ENCODE measurements at regions not wholly inside any gene's neighbourhood (a gene's known extent, or its start where the extent isn't known, plus 50 kb on each side); places are given as distances from the start of the nearest gene placed in this dataset.

DNA sequence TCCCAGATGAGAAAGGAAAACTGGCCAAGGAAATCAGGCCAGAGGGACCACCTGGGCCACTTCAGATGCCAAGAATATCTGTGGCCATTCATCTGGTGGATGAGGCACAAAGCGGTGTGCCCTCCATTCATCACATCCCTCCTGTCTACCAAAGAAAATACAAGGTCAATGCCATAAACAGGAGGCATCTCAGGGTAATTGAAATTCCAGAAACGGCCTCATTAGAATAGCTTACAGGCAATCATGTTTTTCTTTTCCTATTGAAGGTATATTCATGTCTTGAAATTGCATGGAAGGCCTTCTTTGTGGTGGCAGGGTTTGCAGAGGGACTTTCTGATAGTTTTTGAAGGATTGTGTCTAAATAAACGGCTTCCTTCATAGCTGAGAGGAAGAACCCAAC is 578.3 kb downstream of the HAO1 start:
- H4K20me1 ChIP-seq (ENCODE audit: insufficient read depth, low read length), result no peaks in the 10 kb centered on the region
- intact Hi-C loops (cut with micrococcal nuclease; ENCODE audit: unreplicated experiment), result no loop called here
- 5% methylated on average over 3 of the region's 3 CpGs for WGBS (ENCODE audit: low lambda C conversion rate)

More for the DNA sequence above, 578.3 kb downstream of the HAO1 start:
- CTCF ChIA-PET (ENCODE audit: low intra/inter-chr PET ratio, low total read pairs), result no interaction called here
- H3K27ac ChIP-seq (ENCODE audit: extremely low read length, insufficient read depth, low read length), result no peak overlapping the region
- ATAC-seq (no peak), FAIRE-seq (no peak), DNase-seq (ENCODE audit: low spot score) (no peak)
- BruUV-seq (replicated peaks), result no TSS peak
- peaks cover 18% of the 10 kb centered on the region; the same call in 1 of the 2 replicates for H3K9me3 ChIP-seq (ENCODE audit: low read length)
- H3K4me2 ChIP-seq (ENCODE audit: low read depth, low read length), result no peak overlapping the region
- TF ChIP-seq ZNF557 (CRISPR knock-in tag; IDR thresholded peaks at IDR 0.05), result no peak
- no peak for TF ChIP-seq HNRNPK (IDR thresholded peaks at IDR 0.05; ENCODE audit: low read depth, low read length, poor library complexity, severe bottlenecking)
- no peak for TF ChIP-seq NFKBIZ (CRISPR knock-in tag; IDR thresholded peaks at IDR 0.05)
- TF ChIP-seq, protein P1, sequence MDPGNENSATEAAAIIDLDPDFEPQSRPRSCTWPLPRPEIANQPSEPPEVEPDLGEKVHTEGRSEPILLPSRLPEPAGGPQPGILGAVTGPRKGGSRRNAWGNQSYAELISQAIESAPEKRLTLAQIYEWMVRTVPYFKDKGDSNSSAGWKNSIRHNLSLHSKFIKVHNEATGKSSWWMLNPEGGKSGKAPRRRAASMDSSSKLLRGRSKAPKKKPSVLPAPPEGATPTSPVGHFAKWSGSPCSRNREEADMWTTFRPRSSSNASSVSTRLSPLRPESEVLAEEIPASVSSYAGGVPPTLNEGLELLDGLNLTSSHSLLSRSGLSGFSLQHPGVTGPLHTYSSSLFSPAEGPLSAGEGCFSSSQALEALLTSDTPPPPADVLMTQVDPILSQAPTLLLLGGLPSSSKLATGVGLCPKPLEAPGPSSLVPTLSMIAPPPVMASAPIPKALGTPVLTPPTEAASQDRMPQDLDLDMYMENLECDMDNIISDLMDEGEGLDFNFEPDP (CRISPR knock-in tag; conservative IDR thresholded peaks at IDR 0.05), result no peak
- no peak for TF ChIP-seq MZF1 (CRISPR knock-in tag; IDR thresholded peaks at IDR 0.05; ENCODE audit: borderline replicate concordance)
- TF ChIP-seq ZNF7 (CRISPR knock-in tag; IDR thresholded peaks at IDR 0.05), result no peak
- no peak for TF ChIP-seq MIER2 (CRISPR knock-in tag; IDR thresholded peaks at IDR 0.05)
- TF ChIP-seq NCOA5 (CRISPR knock-in tag; IDR thresholded peaks at IDR 0.05), result no peak
- TF ChIP-seq ADNP (CRISPR knock-in tag; IDR thresholded peaks at IDR 0.05), result no peak
- TF ChIP-seq ZFP82 (CRISPR knock-in tag; IDR thresholded peaks at IDR 0.05; ENCODE audit: borderline replicate concordance), result no peak
- no peak for TF ChIP-seq RBFOX2 (IDR thresholded peaks at IDR 0.05; ENCODE audit: low read depth, low read length)
- TF ChIP-seq RCOR2 (CRISPR knock-in tag; IDR thresholded peaks at IDR 0.05), result no peak
- TF ChIP-seq, protein P2, sequence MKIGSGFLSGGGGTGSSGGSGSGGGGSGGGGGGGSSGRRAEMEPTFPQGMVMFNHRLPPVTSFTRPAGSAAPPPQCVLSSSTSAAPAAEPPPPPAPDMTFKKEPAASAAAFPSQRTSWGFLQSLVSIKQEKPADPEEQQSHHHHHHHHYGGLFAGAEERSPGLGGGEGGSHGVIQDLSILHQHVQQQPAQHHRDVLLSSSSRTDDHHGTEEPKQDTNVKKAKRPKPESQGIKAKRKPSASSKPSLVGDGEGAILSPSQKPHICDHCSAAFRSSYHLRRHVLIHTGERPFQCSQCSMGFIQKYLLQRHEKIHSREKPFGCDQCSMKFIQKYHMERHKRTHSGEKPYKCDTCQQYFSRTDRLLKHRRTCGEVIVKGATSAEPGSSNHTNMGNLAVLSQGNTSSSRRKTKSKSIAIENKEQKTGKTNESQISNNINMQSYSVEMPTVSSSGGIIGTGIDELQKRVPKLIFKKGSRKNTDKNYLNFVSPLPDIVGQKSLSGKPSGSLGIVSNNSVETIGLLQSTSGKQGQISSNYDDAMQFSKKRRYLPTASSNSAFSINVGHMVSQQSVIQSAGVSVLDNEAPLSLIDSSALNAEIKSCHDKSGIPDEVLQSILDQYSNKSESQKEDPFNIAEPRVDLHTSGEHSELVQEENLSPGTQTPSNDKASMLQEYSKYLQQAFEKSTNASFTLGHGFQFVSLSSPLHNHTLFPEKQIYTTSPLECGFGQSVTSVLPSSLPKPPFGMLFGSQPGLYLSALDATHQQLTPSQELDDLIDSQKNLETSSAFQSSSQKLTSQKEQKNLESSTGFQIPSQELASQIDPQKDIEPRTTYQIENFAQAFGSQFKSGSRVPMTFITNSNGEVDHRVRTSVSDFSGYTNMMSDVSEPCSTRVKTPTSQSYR (CRISPR knock-in tag; IDR thresholded peaks at IDR 0.05; ENCODE audit: borderline replicate concordance), result no peak
- TF ChIP-seq, protein P3, sequence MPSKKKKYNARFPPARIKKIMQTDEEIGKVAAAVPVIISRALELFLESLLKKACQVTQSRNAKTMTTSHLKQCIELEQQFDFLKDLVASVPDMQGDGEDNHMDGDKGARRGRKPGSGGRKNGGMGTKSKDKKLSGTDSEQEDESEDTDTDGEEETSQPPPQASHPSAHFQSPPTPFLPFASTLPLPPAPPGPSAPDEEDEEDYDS (CRISPR knock-in tag; IDR thresholded peaks at IDR 0.05), result no peak
- TF ChIP-seq GZF1 (CRISPR knock-in tag; IDR thresholded peaks at IDR 0.05), result no peak
- no peak for TF ChIP-seq ZSCAN21 (CRISPR knock-in tag; IDR thresholded peaks at IDR 0.05; ENCODE audit: borderline replicate concordance)
- no peak for TF ChIP-seq HNRNPL (IDR thresholded peaks at IDR 0.05; ENCODE audit: low read depth, low read length)
- TF ChIP-seq, protein P4, sequence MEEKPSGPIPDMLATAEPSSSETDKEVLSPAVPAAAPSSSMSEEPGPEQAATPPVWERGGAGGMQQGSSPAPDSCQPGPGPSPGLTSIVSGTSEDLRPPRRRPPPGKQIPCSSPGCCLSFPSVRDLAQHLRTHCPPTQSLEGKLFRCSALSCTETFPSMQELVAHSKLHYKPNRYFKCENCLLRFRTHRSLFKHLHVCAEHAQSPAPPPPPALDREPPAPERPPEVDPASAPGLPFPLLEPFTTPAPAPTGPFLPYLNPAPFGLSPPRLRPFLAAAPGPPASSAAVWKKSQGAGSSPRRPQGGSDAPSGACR (CRISPR knock-in tag; IDR thresholded peaks at IDR 0.05), result no peak
- no peaks in the 10 kb centered on the region for H3K36me3 ChIP-seq (replicated peaks in 1 of 2; ENCODE audit: control insufficient read depth in 1 of 2, insufficient read depth in 2 of 2, low read length in 2 of 2)
- no peak overlapping the region for H3K9ac ChIP-seq (ENCODE audit: insufficient read depth, low read depth, low read length)
- POLR2A ChIA-PET, result no interaction called here
- H3K79me2 ChIP-seq (ENCODE audit: insufficient read depth, low read length), result no peaks in the 10 kb centered on the region
- H3K27me3 ChIP-seq (ENCODE audit: control insufficient read depth in 1 of 2, insufficient read depth in 2 of 2, low read length in 2 of 2), result no peaks in the 10 kb centered on the region
- no peak overlapping the region for H3K4me3 ChIP-seq (replicated peaks in 1 of 3; ENCODE audit: insufficient read depth in 1 of 3, low read depth in 2 of 3, low read length in 3 of 3)
- no peaks in the 10 kb centered on the region for H3K4me1 ChIP-seq (ENCODE audit: insufficient read depth, low read length)
- no peak overlapping the region for H2AFZ ChIP-seq (ENCODE audit: low read length)
- in situ Hi-C loops (cut with HindIII; ENCODE audit: extremely low pct_ligation_motif_present, low pct_unique_long_range_greater_than_20kb), result no loop called here
